ENCODE measurements at regions not wholly inside any gene's neighbourhood (a gene's known extent, or its start where the extent isn't known, plus 50 kb on each side); places are given as distances from the start of the nearest gene placed in this dataset.

- no peak for TF ChIP-seq E4F1 (IDR thresholded peaks at IDR 0.05; ENCODE audit: borderline replicate concordance, partially characterized antibody)
- no peak for TF ChIP-seq EZH2 (IDR thresholded peaks at IDR 0.05; ENCODE audit: borderline replicate concordance, control insufficient read depth, low read depth, low read length)
- no peak for TF ChIP-seq IKZF1 (conservative IDR thresholded peaks at IDR 0.05)
- TF ChIP-seq SREBF1 (IDR thresholded peaks at IDR 0.05; ENCODE audit: low read length), result no peak
These were observed 61.4 kb upstream of the MANEA start (continued) for GRCh38 chr6:95515975-95516374.

DNA sequence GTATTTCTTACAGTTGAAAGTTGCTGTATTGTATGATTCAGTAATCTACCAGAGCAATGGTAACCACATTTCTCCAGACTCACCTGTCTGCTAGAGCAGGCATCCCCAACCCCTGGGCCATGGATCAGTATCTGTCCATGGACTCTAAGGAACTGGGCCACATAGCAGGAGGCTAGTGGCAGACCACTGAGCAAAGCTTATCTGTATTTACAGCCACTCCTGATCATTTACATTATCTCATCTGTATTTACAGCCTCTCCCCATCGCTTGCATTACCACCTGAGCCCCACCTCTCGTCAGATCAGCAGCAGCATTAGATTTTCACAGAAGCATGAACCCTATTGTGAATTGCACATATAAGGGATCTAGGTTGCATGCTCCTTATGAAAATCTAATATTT lies 60.3 kb upstream of the MANEA start:
- ATAC-seq, result no peak
- Histone ChIP-seq H2AFZ (ENCODE audit: control insufficient read depth, low read depth, low read length) (no peak overlapping the region), H3K9me3 (replicated peaks; ENCODE audit: control insufficient read depth, insufficient read depth, low read length) (no peaks in the 10 kb centered on the region), H3K79me2 (ENCODE audit: control insufficient read depth, insufficient read depth, low read length) (no peaks in the 10 kb centered on the region), H3K4me1 (ENCODE audit: control insufficient read depth, insufficient read depth, low read length) (no peaks in the 10 kb centered on the region), H3K4me2 (ENCODE audit: control insufficient read depth, insufficient read depth) (no peak overlapping the region), H4K20me1 (ENCODE audit: control insufficient read depth, insufficient read depth) (no peaks in the 10 kb centered on the region), H3K9ac (ENCODE audit: control insufficient read depth, insufficient read depth, low read length) (no peak overlapping the region), H3K27me3 (replicated peaks in 1 of 2; ENCODE audit: control insufficient read depth in 2 of 2, insufficient read depth in 2 of 2, low read length in 1 of 2) (no peaks in the 10 kb centered on the region), H3K4me3 (no peak overlapping the region), H3K36me3 (ENCODE audit: control insufficient read depth in 2 of 2, insufficient read depth in 2 of 2, low read length in 1 of 2) (no peaks in the 10 kb centered on the region), H3K27ac (ENCODE audit: control insufficient read depth, insufficient read depth) (no peak overlapping the region)
- in situ Hi-C loops (cut with MboI) (no loop called here), intact Hi-C loops (cut with micrococcal nuclease; ENCODE audit: unreplicated experiment) (no loop called here)
- ChIA-PET CTCF (no interaction called here), SMC1A (ENCODE audit: uncharacterized antibody, unreplicated experiment) (no interaction called here), POLR2A (no interaction called here), RAD21 (ENCODE audit: unreplicated experiment) (no interaction called here)
- FAIRE-seq, result no peak
- no peak for DNase-seq (ENCODE audit: low read depth, low spot score)
- TF ChIP-seq IRF4 (IDR thresholded peaks at IDR 0.05; ENCODE audit: low read depth, low read length) (no peak), SUZ12 (IDR thresholded peaks at IDR 0.05; ENCODE audit: unreplicated experiment) (no peak), ZNF207 (IDR thresholded peaks at IDR 0.05; ENCODE audit: borderline replicate concordance) (no peak), POLR2AphosphoS5 (IDR thresholded peaks at IDR 0.05; ENCODE audit: low read length) (no peak), BCLAF1 (IDR thresholded peaks at IDR 0.05) (no peak)
- TF ChIP-seq, protein P1, sequence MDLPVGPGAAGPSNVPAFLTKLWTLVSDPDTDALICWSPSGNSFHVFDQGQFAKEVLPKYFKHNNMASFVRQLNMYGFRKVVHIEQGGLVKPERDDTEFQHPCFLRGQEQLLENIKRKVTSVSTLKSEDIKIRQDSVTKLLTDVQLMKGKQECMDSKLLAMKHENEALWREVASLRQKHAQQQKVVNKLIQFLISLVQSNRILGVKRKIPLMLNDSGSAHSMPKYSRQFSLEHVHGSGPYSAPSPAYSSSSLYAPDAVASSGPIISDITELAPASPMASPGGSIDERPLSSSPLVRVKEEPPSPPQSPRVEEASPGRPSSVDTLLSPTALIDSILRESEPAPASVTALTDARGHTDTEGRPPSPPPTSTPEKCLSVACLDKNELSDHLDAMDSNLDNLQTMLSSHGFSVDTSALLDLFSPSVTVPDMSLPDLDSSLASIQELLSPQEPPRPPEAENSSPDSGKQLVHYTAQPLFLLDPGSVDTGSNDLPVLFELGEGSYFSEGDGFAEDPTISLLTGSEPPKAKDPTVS (IDR thresholded peaks at IDR 0.05; ENCODE audit: low read depth, low read length), result no peak
- BruUV-seq (replicated peaks), result no TSS peak
- WGBS (ENCODE audit: insufficient coverage, insufficient replicate concordance, low lambda C conversion rate, missing lambda C conversion rate), result 7% methylated on average over 2 of the region's 2 CpGs

Data from GM12878 (cell line).